GM12878 (cell line): ENCODE measurements at regions not wholly inside any gene's neighbourhood (a gene's known extent, or its start where the extent isn't known, plus 50 kb on each side); places are given as distances from the start of the nearest gene placed in this dataset.

Source experiments
- ATAC-seq: fragments of 200-7000 bp; cut with Tn5 transposase; 3 replicates; pipeline ENCODE4 v1.9.1; 2020; ENCODE audit warnings: mild to moderate bottlenecking, moderate library complexity
- BruUV-seq: library from RNA; stranded (reverse); fragments of 400-500 nt; replicated peaks from 2 replicates; lab custom pipeline; 2021; lab: Mats Ljungman, UMichigan
- CTCF ChIA-PET: fragments of 300-600 bp; sonication (Branson Sonifier 250); formaldehyde crosslinking; extraction: SDS; loops from one replicate; lab custom pipeline; 2021; ENCODE audit warnings: inconsistent platforms; lab: Yijun Ruan, JAX
- POLR2A ChIA-PET: fragments of 350-600 bp; formaldehyde crosslinking; extraction: SDS; loops from one replicate; lab custom pipeline; 2021; ENCODE audit warnings: inconsistent platforms; lab: Charles Lee
- RAD21 ChIA-PET: fragments of 300-600 bp; sonication (Branson Sonifier 250); formaldehyde crosslinking; loops from one replicate; lab custom pipeline; 2023; ENCODE audit warnings: antibody characterized with exemption; ENCODE audit not compliant: unreplicated experiment; lab: Charles Lee
- SMC1A ChIA-PET: fragments of 300-600 bp; sonication (Branson Sonifier 250); formaldehyde crosslinking; loops from one replicate; lab custom pipeline; 2023; ENCODE audit not compliant: unreplicated experiment, uncharacterized antibody; lab: Charles Lee
- DNase-seq: peaks from one replicate; pipeline ENCODE4 v3.0.0-alpha.2; 2011; ENCODE audit warnings: low read depth, low spot score
- FAIRE-seq: peaks from 3 replicates; lab custom pipeline; 2011; peaks lifted over from hg19 to GRCh38; lab: Jason Lieb, UNC
- H2AFZ ChIP-seq: 2 replicates; pipeline ENCODE4 v1.6.0; 2011; ENCODE audit warnings: low read depth, low read length, control low read depth; ENCODE audit not compliant: control insufficient read depth
- H3K27ac ChIP-seq: 2 replicates; pipeline ENCODE4 v1.5.1; 2011; ENCODE audit warnings: control low read depth; ENCODE audit not compliant: control insufficient read depth, insufficient read depth
- H3K27me3 ChIP-seq, 2 experiments: replicated peaks in 1 of 2; 2 replicates each; pipeline versions ENCODE4 v1.6.0 to v1.6.1; 2011; ENCODE audit warnings: low read length in 1 of 2; ENCODE audit not compliant: control insufficient read depth in 2 of 2, insufficient read depth in 2 of 2
- H3K36me3 ChIP-seq, 2 experiments: 2 replicates each; pipeline ENCODE4 v1.5.1; 2011; ENCODE audit warnings: low read length in 1 of 2; ENCODE audit not compliant: control insufficient read depth in 2 of 2, insufficient read depth in 2 of 2
- H3K4me1 ChIP-seq: 2 replicates; pipeline ENCODE4 v1.6.1; 2011; ENCODE audit warnings: mild to moderate bottlenecking, low read length, moderate library complexity, mixed read lengths; ENCODE audit not compliant: control insufficient read depth, insufficient read depth
- H3K4me2 ChIP-seq: 2 replicates; pipeline ENCODE4 v1.6.0; 2011; ENCODE audit warnings: control low read depth; ENCODE audit not compliant: control insufficient read depth, insufficient read depth
- H3K4me3 ChIP-seq: fragments of 200-600 bp; sonication (generic); 2 replicates; pipeline ENCODE4 v1.5.1; 2016
- H3K79me2 ChIP-seq: 2 replicates; pipeline ENCODE4 v1.6.0; 2011; ENCODE audit warnings: low read length; ENCODE audit not compliant: control insufficient read depth, insufficient read depth
- H3K9ac ChIP-seq: 2 replicates; pipeline ENCODE4 v1.8.0; 2011; ENCODE audit warnings: low read length, control low read depth, mixed read lengths; ENCODE audit not compliant: control insufficient read depth, insufficient read depth
- H3K9me3 ChIP-seq: replicated peaks from 3 replicates; pipeline ENCODE4 v1.5.1; 2011; ENCODE audit warnings: mild to moderate bottlenecking, low read length; ENCODE audit not compliant: control insufficient read depth, insufficient read depth
- H4K20me1 ChIP-seq: 2 replicates; pipeline ENCODE4 v1.6.0; 2011; ENCODE audit not compliant: control insufficient read depth, insufficient read depth
- BRCA1 ChIP-seq: IDR thresholded peaks from 2 replicates; pipeline ENCODE4 v1.6.1; 2011; ENCODE audit warnings: low read depth, low read length, improper control_type of control experiment
- CEBPB ChIP-seq, 2 experiments: fragments of 150-350 bp in 1 of 2; IDR thresholded peaks; 2 replicates each; pipeline ENCODE4 v1.6.1; 2012 to 2014; ENCODE audit warnings: low read depth in 2 of 2, low read length in 2 of 2, borderline replicate concordance in 1 of 2, inconsistent platforms in 1 of 2
- E2F8 ChIP-seq: fragments of 450-650 bp; IDR thresholded peaks from 2 replicates; pipeline ENCODE4 v1.6.1; 2018; ENCODE audit warnings: mild to moderate bottlenecking, low read depth, moderate library complexity; ENCODE audit not compliant: partially characterized antibody
- EED ChIP-seq: sonication (generic); IDR thresholded peaks from 2 replicates; pipeline ENCODE4 v1.6.1; 2016; ENCODE audit warnings: antibody characterized with exemption, low read depth
- KLF5 ChIP-seq: fragments of 450-650 bp; IDR thresholded peaks from 2 replicates; pipeline ENCODE4 v1.6.1; 2014; ENCODE audit warnings: mild to moderate bottlenecking; ENCODE audit not compliant: partially characterized antibody
- LARP7 ChIP-seq: fragments of 450-650 bp; IDR thresholded peaks from 2 replicates; pipeline ENCODE4 v1.6.1; 2017; ENCODE audit warnings: mild to moderate bottlenecking
- PAX8 ChIP-seq: fragments of 450-650 bp; IDR thresholded peaks from 2 replicates; pipeline ENCODE4 v1.6.1; 2017; ENCODE audit warnings: mild to moderate bottlenecking, moderate library complexity
- RB1 ChIP-seq: fragments of 450-650 bp; formaldehyde crosslinking; IDR thresholded peaks from 2 replicates; pipeline ENCODE4 v1.6.1; 2017; ENCODE audit warnings: mild to moderate bottlenecking, borderline replicate concordance
- RUNX3 ChIP-seq: IDR thresholded peaks from 2 replicates; pipeline ENCODE4 v1.6.1; 2012; ENCODE audit warnings: low read length, inconsistent platforms
- SP1 ChIP-seq: IDR thresholded peaks from one replicate; pipeline ENCODE4 v1.6.1; 2011; ENCODE audit warnings: low read depth, low read length
- TCF7 ChIP-seq: IDR thresholded peaks from 2 replicates; pipeline ENCODE4 v1.6.1; 2014; ENCODE audit warnings: antibody characterized with exemption, borderline replicate concordance
- ZNF592 ChIP-seq: fragments of 450-650 bp; IDR thresholded peaks from 2 replicates; pipeline ENCODE4 v1.6.1; 2017; ENCODE audit warnings: mild to moderate bottlenecking, moderate library complexity
- WGBS: methylation state at CpG from one replicate; pipeline ENCODE4 v1.1.6; 2016; ENCODE audit warnings: low lambda C conversion rate; ENCODE audit not compliant: insufficient replicate concordance, insufficient coverage; ENCODE audit errors: missing lambda C conversion rate; 5-methylcytosine and 5-hydroxymethylcytosine counted together
- in situ Hi-C: fragments of 300-500 bp; cut with MboI; formaldehyde crosslinking; loops from 9 replicates; pipeline ENCODE4 v1.14.3; 2018; ENCODE audit warnings: mixed read lengths
- intact Hi-C: fragments of 100-400 bp; cut with micrococcal nuclease; formaldehyde crosslinking; loops from one replicate; pipeline ENCODE4 v1.14.2; 2022; ENCODE audit not compliant: unreplicated experiment

- H3K79me2 ChIP-seq, result no peaks in the 10 kb centered on the region
- RAD21 ChIA-PET, result no interaction called here
- H3K36me3 ChIP-seq, result no peaks in the 10 kb centered on the region
- 20% methylated on average over 5 of the region's 5 CpGs for WGBS
- TF ChIP-seq SP1, result no peak
- TF ChIP-seq E2F8, result no peak
- no peak for TF ChIP-seq CEBPB (IDR thresholded peaks at IDR 0.05; ENCODE audit: borderline replicate concordance in 1 of 2, low read depth in 2 of 2, low read length in 2 of 2)
- TF ChIP-seq PAX8, result no peak
- no peaks in the 10 kb centered on the region for H3K27me3 ChIP-seq
- in situ Hi-C loops, result no loop called here
- no peak overlapping the region for H3K4me2 ChIP-seq
- no peak for FAIRE-seq
- intact Hi-C loops, result no loop called here
- H3K27ac ChIP-seq, result no peak overlapping the region
- no peak overlapping the region for H3K4me3 ChIP-seq
- no TSS peak for BruUV-seq
- no peaks in the 10 kb centered on the region for H3K4me1 ChIP-seq
- H3K9me3 ChIP-seq, result no peaks in the 10 kb centered on the region; the same call in 2 of the 3 replicates
- POLR2A ChIA-PET, result no interaction called here
- H4K20me1 ChIP-seq, result no peaks in the 10 kb centered on the region
- ATAC-seq, result no peak
- CTCF ChIA-PET, result no interaction called here
- H2AFZ ChIP-seq, result no peak overlapping the region
- H3K9ac ChIP-seq, result no peak overlapping the region
- SMC1A ChIA-PET, result no interaction called here
- no peak for DNase-seq
Measured at GRCh38 chr21:19123053-19123452, 719.5 kb upstream of the TMPRSS15 start.

- ChIA-PET SMC1A (interaction anchor here (0.6 kb wide), 1 partner anchor 173 kb away, joined by 3 read pairs; no protein-coding TSS in a partner anchor), RAD21 (no interaction called here), CTCF (no interaction called here), POLR2A (no interaction called here)
- no peaks in the 10 kb centered on the region for H3K4me1 ChIP-seq
- BruUV-seq, result no TSS peak
- WGBS, result 21% methylated on average over 2 of the region's 2 CpGs
- no peaks in the 10 kb centered on the region; the same call in 2 of the 3 replicates for H3K9me3 ChIP-seq
- intact Hi-C loops (no loop called here), in situ Hi-C loops (no loop called here)
- H3K4me2 ChIP-seq, result no peak overlapping the region
- H3K79me2 ChIP-seq, result no peaks in the 10 kb centered on the region
- H3K9ac ChIP-seq, result no peak overlapping the region
- FAIRE-seq (no peak), DNase-seq (no peak), ATAC-seq (no peak)
- no peak overlapping the region for H2AFZ ChIP-seq
- no peak overlapping the region for H3K27ac ChIP-seq
- no peaks in the 10 kb centered on the region for H3K36me3 ChIP-seq
- no peaks in the 10 kb centered on the region for H3K27me3 ChIP-seq
- no peaks in the 10 kb centered on the region for H4K20me1 ChIP-seq
- no peak overlapping the region for H3K4me3 ChIP-seq
- TF ChIP-seq EED, result no peak
- TF ChIP-seq LARP7, result no peak
- TF ChIP-seq KLF5, result no peak
- no peak for TF ChIP-seq RUNX3
- TF ChIP-seq BRCA1, result no peak
- TF ChIP-seq TCF7, result no peak
- no peak for TF ChIP-seq RB1
- no peak for TF ChIP-seq ZNF592
Measured at GRCh38 chr21:19123525-19123924, 719.9 kb upstream of the TMPRSS15 start.
